Activated CD8-positive, alpha-beta T cell treated with anti-CD3 and anti-CD28 coated beads for 36 hours (primary cell): ENCODE measurements at regions not wholly inside any gene's neighbourhood (a gene's known extent, or its start where the extent isn't known, plus 50 kb on each side); places are given as distances from the start of the nearest gene placed in this dataset.

Source experiments
- ATAC-seq: fragments of 200-7000 bp; cut with Tn5 transposase; one replicate; pipeline ENCODE4 v1.10.0; 2021; ENCODE audit warnings: mild to moderate bottlenecking, moderate library complexity
- CTCF ChIA-PET: fragments of 350-600 bp; sonication (Branson Sonifier 250); formaldehyde crosslinking; loops from one replicate; lab custom pipeline; 2021; ENCODE audit warnings: antibody characterized with exemption; lab: Charles Lee
- POLR2A ChIA-PET: fragments of 350-600 bp; sonication (Branson Sonifier 250); formaldehyde crosslinking; loops from one replicate; lab custom pipeline; 2021; ENCODE audit warnings: antibody characterized with exemption; lab: Charles Lee
- DNase-seq: peaks from one replicate; pipeline ENCODE4 v3.0.0-alpha.2; 2020
- H3K27ac Mint-ChIP-seq: one replicate; pipeline ENCODE4 v1.8.0; 2021; ENCODE audit warnings: mild to moderate bottlenecking, mixed read lengths
- H3K27me3 Mint-ChIP-seq: one replicate; pipeline ENCODE4 v1.8.0; 2021; ENCODE audit warnings: mixed read lengths
- H3K36me3 Mint-ChIP-seq: one replicate; pipeline ENCODE4 v1.8.0; 2021; ENCODE audit warnings: low read depth, mixed read lengths
- H3K4me1 Mint-ChIP-seq: one replicate; pipeline ENCODE4 v1.8.0; 2021; ENCODE audit warnings: low read depth, mixed read lengths
- H3K4me3 Mint-ChIP-seq: one replicate; pipeline ENCODE4 v1.8.0; 2021; ENCODE audit warnings: mild to moderate bottlenecking, moderate library complexity, mixed read lengths
- H3K9me3 Mint-ChIP-seq: one replicate; pipeline ENCODE4 v1.8.0; 2021; ENCODE audit warnings: mixed read lengths
- CTCF ChIP-seq: fragments of 200-600 bp; IDR thresholded peaks from one replicate; pipeline ENCODE4 v1.8.0; 2022; ENCODE audit warnings: antibody characterized with exemption, mild to moderate bottlenecking
- intact Hi-C: fragments of 100-400 bp; cut with micrococcal nuclease; formaldehyde crosslinking; loops from one replicate; pipeline ENCODE4 v1.10.0; 2022

DNA sequence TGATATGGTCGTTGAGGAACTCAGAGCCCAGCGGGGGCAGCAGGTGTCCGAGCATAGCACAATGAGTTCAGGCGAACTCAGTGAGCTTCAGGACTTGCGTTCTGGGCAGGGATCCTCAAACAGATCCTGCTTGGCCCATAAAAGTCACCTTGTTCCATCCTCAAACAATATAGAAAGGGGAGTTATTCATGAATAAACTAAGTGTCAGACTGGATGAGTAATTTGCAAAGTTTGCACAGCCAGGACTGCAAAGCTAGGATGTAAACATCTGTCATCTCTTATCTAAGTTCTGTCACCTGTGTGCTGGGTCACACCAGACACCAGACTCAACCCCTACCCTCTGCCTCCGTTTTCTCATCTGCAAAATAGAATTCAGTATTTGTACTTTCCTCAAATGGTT, 58.0 kb upstream of the PFKP start:
- no peak for ATAC-seq
- Mint-ChIP-seq H3K27me3 (peaks cover 44% of the 10 kb centered on the region), H3K4me3 (no peak overlapping the region), H3K4me1 (no peaks in the 10 kb centered on the region), H3K36me3 (no peaks in the 10 kb centered on the region), H3K27ac (no peak overlapping the region), H3K9me3 (no peaks in the 10 kb centered on the region)
- no peak for TF ChIP-seq CTCF
- intact Hi-C loops, result no loop called here
- POLR2A ChIA-PET, result no interaction called here
- CTCF ChIA-PET, result no interaction called here
- no peak for DNase-seq

GRCh38 chr10:3008518-3009195, 58.7 kb upstream of the PFKP start:
- H3K4me3 Mint-ChIP-seq, result no peak overlapping the region
- ATAC-seq (no peak), DNase-seq (no peak)
- intact Hi-C loops, result no loop called here
- no peaks in the 10 kb centered on the region for H3K9me3 Mint-ChIP-seq
- H3K27ac Mint-ChIP-seq, result no peak overlapping the region
- H3K36me3 Mint-ChIP-seq, result no peaks in the 10 kb centered on the region
- ChIA-PET POLR2A (interaction anchor here (0.6 kb wide), 1 partner anchor 63 kb away, joined by 3 read pairs; no protein-coding TSS in a partner anchor), CTCF (no interaction called here)
- H3K4me1 Mint-ChIP-seq, result no peaks in the 10 kb centered on the region
- H3K27me3 Mint-ChIP-seq, result peaks cover 42% of the 10 kb centered on the region
- no peak for TF ChIP-seq CTCF

GRCh38 chr10:3006607-3007006, 60.7 kb upstream of the PFKP start:
- POLR2A ChIA-PET, result no interaction called here
- H3K27ac Mint-ChIP-seq, result no peak overlapping the region
- H3K36me3 Mint-ChIP-seq, result no peaks in the 10 kb centered on the region
- no peak for DNase-seq
- H3K4me1 Mint-ChIP-seq, result peaks cover 5% of the 10 kb centered on the region
- intact Hi-C loops, result no loop called here
- H3K27me3 Mint-ChIP-seq, result peaks cover 29% of the 10 kb centered on the region
- CTCF ChIA-PET, result no interaction called here
- no peaks in the 10 kb centered on the region for H3K9me3 Mint-ChIP-seq
- TF ChIP-seq CTCF, result no peak
- ATAC-seq, result no peak
- H3K4me3 Mint-ChIP-seq, result no peak overlapping the region

- intact Hi-C loops, result no loop called here
- H3K4me3 Mint-ChIP-seq, result no peak overlapping the region
- ATAC-seq, result no peak
- no peaks in the 10 kb centered on the region for H3K9me3 Mint-ChIP-seq
- CTCF ChIA-PET, result interaction anchor here (1.7 kb wide), 1 partner anchor 78 kb away, joined by 3 read pairs; no protein-coding TSS in a partner anchor
- DNase-seq, result no peak
- H3K27ac Mint-ChIP-seq, result no peak overlapping the region
- H3K36me3 Mint-ChIP-seq, result no peaks in the 10 kb centered on the region
- H3K4me1 Mint-ChIP-seq, result peaks cover 5% of the 10 kb centered on the region
- TF ChIP-seq CTCF, result no peak
- POLR2A ChIA-PET, result no interaction called here
- H3K27me3 Mint-ChIP-seq, result peaks cover 29% of the 10 kb centered on the region
Observed at GRCh38 chr10:3006093-3006492, 61.3 kb upstream of the PFKP start.

GRCh38 chr10:3002304-3002703, 65.0 kb upstream of the PFKP start:
- TF ChIP-seq CTCF, result no peak
- intact Hi-C loops, result no loop called here
- Mint-ChIP-seq H3K9me3 (no peaks in the 10 kb centered on the region), H3K4me3 (no peak overlapping the region), H3K4me1 (peaks cover 5% of the 10 kb centered on the region), H3K27ac (no peak overlapping the region), H3K36me3 (no peaks in the 10 kb centered on the region), H3K27me3 (peaks cover 8% of the 10 kb centered on the region)
- CTCF ChIA-PET, result no interaction called here
- POLR2A ChIA-PET, result no interaction called here
- ATAC-seq, result peak; percentile 45
- DNase-seq, result no peak
